WI38 (cell line): ENCODE measurements at regions not wholly inside any gene's neighbourhood (a gene's known extent, or its start where the extent isn't known, plus 50 kb on each side); places are given as distances from the start of the nearest gene placed in this dataset.
"Not testable (repeated sequence)": the region's sequence is repeated elsewhere in the genome, so short reads cannot be mapped to it uniquely, and the experiment has no call there.

Experiments
- H3K4me3 ChIP-seq: 2 replicates; pipeline ENCODE4 v1.5.1; 2011; ENCODE audit warnings: low read depth, mild to moderate bottlenecking, control low read depth, low read length
- CTCF ChIP-seq: IDR thresholded peaks from 2 replicates; pipeline ENCODE4 v1.5.1; 2012; ENCODE audit warnings: low read depth, mild to moderate bottlenecking, control low read depth, low read length

GRCh38 chr14:71804992-71805391, 127.2 kb upstream of the RGS6 start:
- H3K4me3 ChIP-seq = no peak overlapping the region
- no peak for TF ChIP-seq CTCF

- H3K4me3 ChIP-seq = not testable (repeated sequence)
Observed at GRCh38 chr14:71807049-71807448, 125.2 kb upstream of the RGS6 start.

- H3K4me3 ChIP-seq = not testable (repeated sequence)
Observed at GRCh38 chr14:71810800-71811199, 121.4 kb upstream of the RGS6 start.

- no peak for TF ChIP-seq CTCF
- no peak overlapping the region for H3K4me3 ChIP-seq
Observed at GRCh38 chr14:71812693-71813092, 119.5 kb upstream of the RGS6 start.

- TF ChIP-seq CTCF = no peak
- H3K4me3 ChIP-seq = no peak overlapping the region
Observed at GRCh38 chr14:71815110-71815509, 117.1 kb upstream of the RGS6 start.

- no peak for TF ChIP-seq CTCF
- H3K4me3 ChIP-seq = no peak overlapping the region
Observed at GRCh38 chr14:71824816-71825215, 107.4 kb upstream of the RGS6 start.

GRCh38 chr14:71833476-71833875, 98.8 kb upstream of the RGS6 start:
- H3K4me3 ChIP-seq = no peak overlapping the region
- TF ChIP-seq CTCF = no peak

GRCh38 chr14:71834284-71835204, 97.7 kb upstream of the RGS6 start:
- H3K4me3 ChIP-seq = no peak overlapping the region
- no peak for TF ChIP-seq CTCF
